Astrocyte (in vitro differentiated cells and primary cell): ENCODE measurements at regions not wholly inside any gene's neighbourhood (a gene's known extent, or its start where the extent isn't known, plus 50 kb on each side); places are given as distances from the start of the nearest gene placed in this dataset.

ENCODE experiments used
- DNase-seq: peaks from one replicate; pipeline ENCODE4 v3.0.0-alpha.2; 2010; ENCODE audit warnings: low read depth
- FAIRE-seq: peaks from 2 replicates; lab custom pipeline; 2011; peaks lifted over from hg19 to GRCh38; lab: Jason Lieb, UNC
- H2AFZ ChIP-seq: 2 replicates; pipeline ENCODE4 v1.6.0; 2012; ENCODE audit warnings: low read depth, low read length, inconsistent platforms
- H3K27ac ChIP-seq: 2 replicates; pipeline ENCODE4 v1.5.1; 2011; ENCODE audit warnings: low read depth, low read length, inconsistent platforms
- H3K27me3 ChIP-seq: 2 replicates; pipeline ENCODE4 v1.6.0; 2011; ENCODE audit warnings: low read length, inconsistent platforms; ENCODE audit not compliant: insufficient read depth
- H3K36me3 ChIP-seq: 2 replicates; pipeline ENCODE4 v1.5.1; 2011; ENCODE audit warnings: low read length, inconsistent platforms; ENCODE audit not compliant: insufficient read depth
- H3K4me1 ChIP-seq: 2 replicates; pipeline ENCODE4 v1.5.1; 2011; ENCODE audit warnings: low read length, inconsistent platforms; ENCODE audit not compliant: insufficient read depth
- H3K4me2 ChIP-seq: 2 replicates; pipeline ENCODE4 v1.6.0; 2012; ENCODE audit warnings: low read length, inconsistent platforms
- H3K4me3 ChIP-seq: 2 replicates; pipeline ENCODE4 v1.5.1; 2011; ENCODE audit warnings: low read depth, mild to moderate bottlenecking, low read length, inconsistent platforms; ENCODE audit not compliant: insufficient read depth
- H3K79me2 ChIP-seq: 2 replicates; pipeline ENCODE4 v1.6.0; 2012; ENCODE audit warnings: mild to moderate bottlenecking, low read length, inconsistent platforms; ENCODE audit not compliant: insufficient read depth
- H3K9ac ChIP-seq: 2 replicates; pipeline ENCODE4 v1.6.0; 2012; ENCODE audit warnings: mild to moderate bottlenecking, low read length, inconsistent platforms
- H3K9me3 ChIP-seq: 2 replicates; pipeline ENCODE4 v1.5.1; 2012; ENCODE audit warnings: low read depth, mild to moderate bottlenecking, low read length, inconsistent platforms; ENCODE audit not compliant: insufficient read depth
- H4K20me1 ChIP-seq: 2 replicates; pipeline ENCODE4 v1.6.0; 2012; ENCODE audit warnings: low read length, inconsistent platforms; ENCODE audit not compliant: insufficient read depth
- H3K27ac Mint-ChIP-seq: one replicate; pipeline ENCODE4 v1.8.0; 2021; ENCODE audit warnings: mild to moderate bottlenecking, mixed read lengths; ENCODE audit not compliant: unreplicated experiment
- H3K27me3 Mint-ChIP-seq: one replicate; pipeline ENCODE4 v1.8.0; 2021; ENCODE audit warnings: low read depth, mixed read lengths; ENCODE audit not compliant: unreplicated experiment
- H3K36me3 Mint-ChIP-seq: one replicate; pipeline ENCODE4 v1.8.0; 2021; ENCODE audit warnings: low read depth, mixed read lengths; ENCODE audit not compliant: unreplicated experiment
- H3K4me1 Mint-ChIP-seq: one replicate; pipeline ENCODE4 v1.8.0; 2021; ENCODE audit warnings: low read depth, mixed read lengths; ENCODE audit not compliant: unreplicated experiment
- H3K4me3 Mint-ChIP-seq: one replicate; pipeline ENCODE4 v1.8.0; 2021; ENCODE audit warnings: mild to moderate bottlenecking, moderate library complexity, mixed read lengths; ENCODE audit not compliant: unreplicated experiment
- H3K9me3 Mint-ChIP-seq: one replicate; pipeline ENCODE4 v1.8.0; 2021; ENCODE audit warnings: mild to moderate bottlenecking, mixed read lengths; ENCODE audit not compliant: unreplicated experiment
- CTCF ChIP-seq: IDR thresholded peaks from 2 replicates; pipeline ENCODE4 v1.5.1; 2011; ENCODE audit warnings: low read depth, mild to moderate bottlenecking, inconsistent platforms, low read length, moderate library complexity; ENCODE audit not compliant: insufficient read depth
- EZH2 ChIP-seq: IDR thresholded peaks from 2 replicates; pipeline ENCODE4 v1.6.1; 2012; ENCODE audit warnings: mild to moderate bottlenecking, low read length, inconsistent platforms; ENCODE audit not compliant: insufficient read depth

GRCh38 chr3:178386401-178386800 is 149.8 kb upstream of the KCNMB2 start:
- H3K4me2 ChIP-seq = no peak overlapping the region
- Mint-ChIP-seq H3K27me3 (no peaks in the 10 kb centered on the region), H3K36me3 (no peaks in the 10 kb centered on the region), H3K4me3 (no peak overlapping the region), H3K4me1 (peaks cover 26% of the 10 kb centered on the region), H3K9me3 (no peaks in the 10 kb centered on the region), H3K27ac (no peak overlapping the region)
- TF ChIP-seq EZH2 = no peak
- TF ChIP-seq CTCF = no peak
- FAIRE-seq (no peak), DNase-seq (no peak)
- H3K9me3 ChIP-seq = no peaks in the 10 kb centered on the region
- H3K36me3 ChIP-seq = no peaks in the 10 kb centered on the region
- H3K4me3 ChIP-seq = no peak overlapping the region
- H3K27ac ChIP-seq = no peak overlapping the region
- H3K4me1 ChIP-seq = peaks cover 27% of the 10 kb centered on the region
- no peak overlapping the region for H2AFZ ChIP-seq
- no peaks in the 10 kb centered on the region for H3K79me2 ChIP-seq
- H4K20me1 ChIP-seq = no peaks in the 10 kb centered on the region
- H3K27me3 ChIP-seq = no peaks in the 10 kb centered on the region
- no peak overlapping the region for H3K9ac ChIP-seq

GRCh38 chr3:178386880-178387279 is 149.4 kb upstream of the KCNMB2 start:
- Mint-ChIP-seq H3K4me3 (no peak overlapping the region), H3K27ac (no peak overlapping the region), H3K27me3 (no peaks in the 10 kb centered on the region), H3K36me3 (no peaks in the 10 kb centered on the region), H3K9me3 (no peaks in the 10 kb centered on the region), H3K4me1 (peaks cover 21% of the 10 kb centered on the region)
- no peak for TF ChIP-seq EZH2
- no peak for TF ChIP-seq CTCF
- Histone ChIP-seq H3K27ac (no peak overlapping the region), H3K4me2 (no peak overlapping the region), H4K20me1 (no peaks in the 10 kb centered on the region), H3K27me3 (no peaks in the 10 kb centered on the region), H3K36me3 (no peaks in the 10 kb centered on the region), H3K9ac (no peak overlapping the region), H3K9me3 (no peaks in the 10 kb centered on the region), H3K4me3 (no peak overlapping the region), H2AFZ (no peak overlapping the region), H3K79me2 (no peaks in the 10 kb centered on the region), H3K4me1 (peaks cover 26% of the 10 kb centered on the region)
- FAIRE-seq = no peak
- DNase-seq = no peak

GRCh38 chr3:178388473-178388872 is 147.8 kb upstream of the KCNMB2 start:
- Histone ChIP-seq H3K27me3 (no peaks in the 10 kb centered on the region), H3K4me1 (peaks cover 18% of the 10 kb centered on the region), H3K4me3 (no peak overlapping the region), H3K36me3 (no peaks in the 10 kb centered on the region), H3K79me2 (no peaks in the 10 kb centered on the region), H2AFZ (no peak overlapping the region), H3K9me3 (no peaks in the 10 kb centered on the region), H3K27ac (no peak overlapping the region), H3K9ac (no peak overlapping the region), H3K4me2 (no peak overlapping the region), H4K20me1 (no peaks in the 10 kb centered on the region)
- no peaks in the 10 kb centered on the region for H3K36me3 Mint-ChIP-seq
- H3K4me3 Mint-ChIP-seq = no peak overlapping the region
- no peak overlapping the region for H3K27ac Mint-ChIP-seq
- FAIRE-seq (no peak), DNase-seq (no peak)
- peaks cover 11% of the 10 kb centered on the region for H3K4me1 Mint-ChIP-seq
- H3K27me3 Mint-ChIP-seq = no peaks in the 10 kb centered on the region
- TF ChIP-seq CTCF (no peak), EZH2 (no peak)
- H3K9me3 Mint-ChIP-seq = no peaks in the 10 kb centered on the region
